Activated naive CD4-positive, alpha-beta T cell treated with anti-CD3 and anti-CD28 coated beads, Interleukin-2, amount 50 U/mL, for 16 hours (primary cell): ENCODE measurements at regions not wholly inside any gene's neighbourhood (a gene's known extent, or its start where the extent isn't known, plus 50 kb on each side); places are given as distances from the start of the nearest gene placed in this dataset.
"Not testable (repeated sequence)": the region's sequence is repeated elsewhere in the genome, so short reads cannot be mapped to it uniquely, and the experiment has no call there.

ENCODE experiments used
- DNase-seq: peaks from one replicate; pipeline ENCODE4 v3.0.0-alpha.2; 2020

GRCh38 chr19:57035740-57036139, 84.0 kb upstream of the USP29 start:
- not testable (repeated sequence) for DNase-seq

GRCh38 chr19:57037556-57037955, 82.2 kb upstream of the USP29 start:
- DNase-seq, result no peak

- no peak for DNase-seq
These were observed 72.0 kb upstream of the USP29 start for GRCh38 chr19:57047743-57048142.

- DNase-seq, result no peak
These were observed 68.9 kb upstream of the USP29 start for GRCh38 chr19:57050863-57051262.

- DNase-seq, result no peak
These were observed 67.7 kb upstream of the USP29 start for GRCh38 chr19:57052081-57052480.

- DNase-seq, result no peak
These were observed 66.4 kb upstream of the USP29 start for GRCh38 chr19:57053401-57053800.

GRCh38 chr19:57055956-57056355, 63.8 kb upstream of the USP29 start:
- DNase-seq, result no peak

GRCh38 chr19:57057036-57057686, 62.6 kb upstream of the USP29 start:
- no peak for DNase-seq

GRCh38 chr19:57058871-57059270, 60.9 kb upstream of the USP29 start:
- no peak for DNase-seq

GRCh38 chr19:57063070-57063469, 56.7 kb upstream of the USP29 start:
- DNase-seq, result no peak

- no peak for DNase-seq
These were observed 52.3 kb upstream of the USP29 start for GRCh38 chr19:57067440-57067839.

- no peak for DNase-seq
These were observed 51.5 kb upstream of the USP29 start for GRCh38 chr19:57068311-57068710.

- DNase-seq, result no peak
These were observed 50.7 kb upstream of the USP29 start for GRCh38 chr19:57068921-57069697.
